ENCODE measurements at regions not wholly inside any gene's neighbourhood (a gene's known extent, or its start where the extent isn't known, plus 50 kb on each side); places are given as distances from the start of the nearest gene placed in this dataset.

GRCh38 chr13:75960538-75960994 lies 324.4 kb downstream of the LMO7 start:
- ChIA-PET CTCF (no interaction called here), POLR2A (no interaction called here)
- no peaks in the 10 kb centered on the region for H3K4me1 ChIP-seq (ENCODE audit: control insufficient read depth, extremely low read depth, insufficient read depth, low read length)
- H3K9ac ChIP-seq (replicated peaks; ENCODE audit: extremely low read depth, insufficient read depth, low read length) = no peak overlapping the region
- H2AFZ ChIP-seq (ENCODE audit: low read depth, low read length) = no peak overlapping the region
- no peaks in the 10 kb centered on the region for H3K79me2 ChIP-seq (ENCODE audit: control insufficient read depth, insufficient read depth, low read length)
- no peaks in the 10 kb centered on the region for H3K9me3 ChIP-seq (replicated peaks; ENCODE audit: control insufficient read depth, insufficient read depth, low read length)
- TF ChIP-seq FOS (IDR thresholded peaks at IDR 0.05; ENCODE audit: borderline replicate concordance, insufficient read depth, low read length) (no peak), JUN (IDR thresholded peaks at IDR 0.05; ENCODE audit: borderline replicate concordance, insufficient read depth, insufficient read length, low read depth) (no peak), EZH2 (IDR thresholded peaks at IDR 0.05; ENCODE audit: borderline replicate concordance, low read depth, low read length, severe bottlenecking) (no peak), GATA2 (IDR thresholded peaks at IDR 0.05; ENCODE audit: insufficient read depth, insufficient read length, low read depth, low read length) (no peak), POLR2A (IDR thresholded peaks at IDR 0.05; ENCODE audit: low read depth, low read length) (no peak), CTCF (IDR thresholded peaks at IDR 0.05; ENCODE audit: extremely low read depth in 1 of 2, insufficient read depth in 1 of 2, low read depth in 1 of 2, low read length in 2 of 2) (no peak), POLR2AphosphoS5 (IDR thresholded peaks at IDR 0.05; ENCODE audit: insufficient read depth, low read depth, low read length) (no peak), MAX (IDR thresholded peaks at IDR 0.05; ENCODE audit: insufficient read depth, insufficient read length) (no peak), MYC (IDR thresholded peaks at IDR 0.05; ENCODE audit: low read depth, low read length) (no peak)
- no peaks in the 10 kb centered on the region for H3K36me3 ChIP-seq (ENCODE audit: control insufficient read depth in 2 of 2, extremely low read depth in 1 of 2, insufficient read depth in 2 of 2, low read length in 2 of 2)
- FAIRE-seq = no peak
- no peaks in the 10 kb centered on the region for H4K20me1 ChIP-seq (replicated peaks; ENCODE audit: control insufficient read depth, extremely low read depth, insufficient read depth, low read length)
- no peak overlapping the region for H3K27ac ChIP-seq (ENCODE audit: insufficient read depth, low read depth, low read length)
- intact Hi-C loops (cut with micrococcal nuclease) = no loop called here
- H3K4me2 ChIP-seq (ENCODE audit: insufficient read depth, low read length) = no peak overlapping the region
- no peak overlapping the region for H3K4me3 ChIP-seq (replicated peaks in 1 of 3; ENCODE audit: insufficient read depth in 1 of 3, low read depth in 1 of 3, low read length in 3 of 3)
- dilution Hi-C loops (cut with MboI; ENCODE audit: extremely low pct_ligation_motif_present, low sequenced_read_pairs) = no loop called here
- no peaks in the 10 kb centered on the region for H3K9me1 ChIP-seq (replicated peaks; ENCODE audit: control insufficient read depth, extremely low read depth, insufficient read depth, low read length)
- no TSS peak for BruUV-seq (replicated peaks)
- no peaks in the 10 kb centered on the region for H3K27me3 ChIP-seq (ENCODE audit: control insufficient read depth in 2 of 2, insufficient read depth in 2 of 2, low read length in 2 of 2)
- no peak for DNase-seq (ENCODE audit: low read depth, low spot score)

Measured in endothelial cell of umbilical vein (primary cell).